A673 (cell line): ENCODE measurements at regions not wholly inside any gene's neighbourhood (a gene's known extent, or its start where the extent isn't known, plus 50 kb on each side); places are given as distances from the start of the nearest gene placed in this dataset.

ENCODE experiments used
- EZH2 ChIP-seq: fragments of 200-600 bp; sonication (generic); IDR thresholded peaks from 2 replicates; pipeline ENCODE4 v1.6.1; 2017; ENCODE audit warnings: borderline replicate concordance, low read depth, mild to moderate bottlenecking, mixed read lengths, antibody characterized with exemption, low read length; ENCODE audit not compliant: poor library complexity, severe bottlenecking
- TF ChIP-seq, protein P1 (sequence below): fragments of 300-800, 200-600 bp; sonication (generic); conservative IDR thresholded peaks from 2 replicates; pipeline ENCODE4 v1.5.1; 2017; ENCODE audit warnings: low read depth, mild to moderate bottlenecking, antibody characterized with exemption, low read length, moderate library complexity, mixed read lengths

DNA sequence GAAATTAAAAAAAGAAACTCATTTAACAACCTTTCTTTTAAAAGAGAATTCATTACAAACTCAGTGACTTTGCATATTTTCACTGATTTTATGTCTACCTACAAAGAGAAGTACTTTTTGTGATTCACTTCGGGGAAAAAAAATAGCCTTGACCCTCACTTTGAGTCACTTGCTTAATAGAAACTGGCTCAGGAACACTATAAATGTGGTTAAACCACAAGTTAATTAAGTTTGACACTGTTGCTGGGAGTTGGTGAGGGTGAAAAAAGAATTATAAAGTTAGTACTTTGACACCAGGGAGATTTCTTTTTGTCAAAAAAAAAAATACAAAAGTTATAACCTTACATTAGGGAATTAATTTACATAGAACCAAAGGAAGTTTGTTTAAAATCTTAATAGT lies 810.9 kb downstream of the NR2F2 start:
- no peak for TF ChIP-seq EZH2
- TF ChIP-seq, protein P1, sequence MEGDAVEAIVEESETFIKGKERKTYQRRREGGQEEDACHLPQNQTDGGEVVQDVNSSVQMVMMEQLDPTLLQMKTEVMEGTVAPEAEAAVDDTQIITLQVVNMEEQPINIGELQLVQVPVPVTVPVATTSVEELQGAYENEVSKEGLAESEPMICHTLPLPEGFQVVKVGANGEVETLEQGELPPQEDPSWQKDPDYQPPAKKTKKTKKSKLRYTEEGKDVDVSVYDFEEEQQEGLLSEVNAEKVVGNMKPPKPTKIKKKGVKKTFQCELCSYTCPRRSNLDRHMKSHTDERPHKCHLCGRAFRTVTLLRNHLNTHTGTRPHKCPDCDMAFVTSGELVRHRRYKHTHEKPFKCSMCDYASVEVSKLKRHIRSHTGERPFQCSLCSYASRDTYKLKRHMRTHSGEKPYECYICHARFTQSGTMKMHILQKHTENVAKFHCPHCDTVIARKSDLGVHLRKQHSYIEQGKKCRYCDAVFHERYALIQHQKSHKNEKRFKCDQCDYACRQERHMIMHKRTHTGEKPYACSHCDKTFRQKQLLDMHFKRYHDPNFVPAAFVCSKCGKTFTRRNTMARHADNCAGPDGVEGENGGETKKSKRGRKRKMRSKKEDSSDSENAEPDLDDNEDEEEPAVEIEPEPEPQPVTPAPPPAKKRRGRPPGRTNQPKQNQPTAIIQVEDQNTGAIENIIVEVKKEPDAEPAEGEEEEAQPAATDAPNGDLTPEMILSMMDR, result no peak
